ENCODE measurements at regions not wholly inside any gene's neighbourhood (a gene's known extent, or its start where the extent isn't known, plus 50 kb on each side); places are given as distances from the start of the nearest gene placed in this dataset.

DNA sequence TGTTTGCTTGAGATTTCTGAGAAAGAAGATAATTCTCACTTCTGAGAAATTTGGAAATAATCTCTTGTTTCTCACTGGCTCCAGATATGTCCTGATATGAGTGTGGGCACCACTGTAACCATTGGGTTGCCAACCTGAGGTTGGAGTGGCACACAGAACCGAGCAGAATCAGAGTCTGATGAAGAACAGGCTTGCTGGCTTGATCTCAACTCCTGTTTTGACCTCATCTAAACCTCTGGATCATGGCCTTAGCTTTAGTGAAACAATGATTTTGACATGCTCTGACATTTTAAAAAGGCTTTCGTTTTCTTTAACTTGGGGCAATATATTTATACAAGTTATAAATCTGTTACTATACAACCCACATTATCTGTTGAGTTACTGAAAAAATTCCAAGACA is 548.0 kb downstream of the IRS1 start:
- DNase-seq (ENCODE audit: low read depth in 1 of 2, low spot score in 1 of 2) (no peak), FAIRE-seq (no peak), ATAC-seq (no peak)
- H3K4me1 ChIP-seq, result peaks cover 32% of the 10 kb centered on the region
- 61% methylated on average over 2 of the region's 2 CpGs for WGBS (ENCODE audit: missing lambda C conversion rate)
- H3K4me3 ChIP-seq, result no peak overlapping the region
- peak overlapping the region in 1 of 2 experiments; percentile 13; a peak in 2 of 6 replicates for H3K27ac ChIP-seq
- ChIA-PET POLR2A (no interaction called here), CTCF (no interaction called here)
- TF ChIP-seq NPAS2 (CRISPR knock-in tag; IDR thresholded peaks at IDR 0.05; ENCODE audit: borderline replicate concordance) (no peak), HOXB13 (CRISPR knock-in tag; IDR thresholded peaks at IDR 0.05; ENCODE audit: low read depth) (no peak)
- TF ChIP-seq, protein P1, sequence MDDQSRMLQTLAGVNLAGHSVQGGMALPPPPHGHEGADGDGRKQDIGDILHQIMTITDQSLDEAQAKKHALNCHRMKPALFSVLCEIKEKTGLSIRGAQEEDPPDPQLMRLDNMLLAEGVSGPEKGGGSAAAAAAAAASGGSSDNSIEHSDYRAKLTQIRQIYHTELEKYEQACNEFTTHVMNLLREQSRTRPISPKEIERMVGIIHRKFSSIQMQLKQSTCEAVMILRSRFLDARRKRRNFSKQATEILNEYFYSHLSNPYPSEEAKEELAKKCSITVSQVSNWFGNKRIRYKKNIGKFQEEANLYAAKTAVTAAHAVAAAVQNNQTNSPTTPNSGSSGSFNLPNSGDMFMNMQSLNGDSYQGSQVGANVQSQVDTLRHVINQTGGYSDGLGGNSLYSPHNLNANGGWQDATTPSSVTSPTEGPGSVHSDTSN (IDR thresholded peaks at IDR 0.05), result no peak
- H3K4me2 ChIP-seq, result no peak overlapping the region
- H3K9me3 ChIP-seq, result peaks cover 8% of the 10 kb centered on the region; the same call in 1 of the 3 replicates

DNA sequence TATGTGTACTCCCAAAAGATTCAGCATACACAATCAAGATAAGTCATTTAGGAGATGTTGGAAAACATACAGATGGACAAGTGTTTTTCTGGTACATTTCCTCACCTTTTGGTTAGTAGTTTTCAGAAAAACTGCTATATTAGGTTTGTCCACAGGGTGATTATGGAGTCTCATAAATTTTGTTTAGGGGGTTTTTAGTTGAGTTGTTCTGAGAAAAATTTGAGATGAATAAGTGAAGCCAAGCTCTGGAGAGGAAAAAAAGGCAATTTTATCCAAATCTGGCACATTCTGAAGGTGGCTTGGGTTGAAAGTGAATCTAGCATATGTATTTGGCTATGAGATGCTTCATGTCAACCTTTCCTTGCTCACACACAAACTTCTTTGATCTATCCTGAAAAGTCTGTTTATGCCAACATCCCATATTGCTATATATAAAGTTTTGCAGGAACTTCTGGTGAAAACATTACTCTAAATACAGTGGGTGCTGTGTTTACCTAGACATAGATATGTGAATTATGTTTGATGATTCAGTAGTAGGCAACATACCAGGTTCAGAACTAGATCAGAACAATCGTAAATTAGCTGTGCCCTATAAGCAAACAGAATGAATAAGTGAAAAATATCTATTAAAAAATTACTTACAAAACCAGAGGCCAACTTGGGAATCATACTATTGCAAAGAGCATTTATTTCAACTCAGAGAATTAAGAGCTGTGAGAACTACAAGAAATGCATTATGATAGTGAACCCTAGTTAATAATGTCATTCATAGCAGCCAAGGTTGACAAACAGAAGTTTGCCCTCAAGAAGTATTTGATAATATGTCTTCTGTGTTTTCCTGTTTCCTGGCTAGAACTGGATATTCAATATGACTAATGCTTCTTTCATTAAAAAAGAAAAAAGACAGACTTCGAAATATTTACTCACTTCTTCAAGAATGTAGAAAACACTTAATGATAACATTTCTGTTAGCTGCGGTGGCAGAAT is 552.0 kb downstream of the IRS1 start:
- Histone ChIP-seq H3K4me3 (no peak overlapping the region), H3K9me3 (peaks cover 17% of the 10 kb centered on the region; the same call in 2 of the 3 replicates), H3K4me2 (peak overlapping the region; percentile 66), H3K27ac (peak overlapping the region; percentile 70 to 73), H3K4me1 (peaks cover 27% of the 10 kb centered on the region)
- ATAC-seq (peak; percentile 66 to 93), FAIRE-seq (peak; percentile 28), DNase-seq (ENCODE audit: low read depth in 1 of 2, low spot score in 1 of 2) (peak; percentile 18 to 79)
- POLR2A ChIA-PET, result no interaction called here
- TF ChIP-seq MAFK (IDR thresholded peaks at IDR 0.05; ENCODE audit: partially characterized antibody) (no peak), JUN (IDR thresholded peaks at IDR 0.05) (peak; percentile 17 to 82; a peak in 1 of 5 replicates), FOSL2 (IDR thresholded peaks at IDR 0.05) (peak; percentile 48), FOSL2 (CRISPR knock-in tag; IDR thresholded peaks at IDR 0.05) (peak; percentile 83), RAD21 (conservative IDR thresholded peaks at IDR 0.05 in 1 of 2, IDR thresholded peaks at IDR 0.05 in 1 of 2) (peak; percentile 1 to 42; a peak in 2 of 5 replicates), ZSCAN20 (CRISPR knock-in tag; IDR thresholded peaks at IDR 0.05) (no peak), GATA3 (IDR thresholded peaks at IDR 0.05; ENCODE audit: borderline replicate concordance) (peak; percentile 89), JUNB (IDR thresholded peaks at IDR 0.05) (peak; percentile 82), CEBPB (IDR thresholded peaks at IDR 0.05) (peak in 1 of 2 experiments; percentile 53; a peak in 2 of 4 replicates), EHF (CRISPR knock-in tag; IDR thresholded peaks at IDR 0.05) (no peak), EP300 (IDR thresholded peaks at IDR 0.05) (peak; percentile 41 to 42; a peak in 2 of 5 replicates)
- TF ChIP-seq, protein P2, sequence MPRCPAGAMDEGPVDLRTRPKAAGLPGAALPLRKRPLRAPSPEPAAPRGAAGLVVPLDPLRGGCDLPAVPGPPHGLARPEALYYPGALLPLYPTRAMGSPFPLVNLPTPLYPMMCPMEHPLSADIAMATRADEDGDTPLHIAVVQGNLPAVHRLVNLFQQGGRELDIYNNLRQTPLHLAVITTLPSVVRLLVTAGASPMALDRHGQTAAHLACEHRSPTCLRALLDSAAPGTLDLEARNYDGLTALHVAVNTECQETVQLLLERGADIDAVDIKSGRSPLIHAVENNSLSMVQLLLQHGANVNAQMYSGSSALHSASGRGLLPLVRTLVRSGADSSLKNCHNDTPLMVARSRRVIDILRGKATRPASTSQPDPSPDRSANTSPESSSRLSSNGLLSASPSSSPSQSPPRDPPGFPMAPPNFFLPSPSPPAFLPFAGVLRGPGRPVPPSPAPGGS (IDR thresholded peaks at IDR 0.05), result 0 out of 3 replicates have a peak, but pooled peaks have one; percentile 32
- TF ChIP-seq, protein P3, sequence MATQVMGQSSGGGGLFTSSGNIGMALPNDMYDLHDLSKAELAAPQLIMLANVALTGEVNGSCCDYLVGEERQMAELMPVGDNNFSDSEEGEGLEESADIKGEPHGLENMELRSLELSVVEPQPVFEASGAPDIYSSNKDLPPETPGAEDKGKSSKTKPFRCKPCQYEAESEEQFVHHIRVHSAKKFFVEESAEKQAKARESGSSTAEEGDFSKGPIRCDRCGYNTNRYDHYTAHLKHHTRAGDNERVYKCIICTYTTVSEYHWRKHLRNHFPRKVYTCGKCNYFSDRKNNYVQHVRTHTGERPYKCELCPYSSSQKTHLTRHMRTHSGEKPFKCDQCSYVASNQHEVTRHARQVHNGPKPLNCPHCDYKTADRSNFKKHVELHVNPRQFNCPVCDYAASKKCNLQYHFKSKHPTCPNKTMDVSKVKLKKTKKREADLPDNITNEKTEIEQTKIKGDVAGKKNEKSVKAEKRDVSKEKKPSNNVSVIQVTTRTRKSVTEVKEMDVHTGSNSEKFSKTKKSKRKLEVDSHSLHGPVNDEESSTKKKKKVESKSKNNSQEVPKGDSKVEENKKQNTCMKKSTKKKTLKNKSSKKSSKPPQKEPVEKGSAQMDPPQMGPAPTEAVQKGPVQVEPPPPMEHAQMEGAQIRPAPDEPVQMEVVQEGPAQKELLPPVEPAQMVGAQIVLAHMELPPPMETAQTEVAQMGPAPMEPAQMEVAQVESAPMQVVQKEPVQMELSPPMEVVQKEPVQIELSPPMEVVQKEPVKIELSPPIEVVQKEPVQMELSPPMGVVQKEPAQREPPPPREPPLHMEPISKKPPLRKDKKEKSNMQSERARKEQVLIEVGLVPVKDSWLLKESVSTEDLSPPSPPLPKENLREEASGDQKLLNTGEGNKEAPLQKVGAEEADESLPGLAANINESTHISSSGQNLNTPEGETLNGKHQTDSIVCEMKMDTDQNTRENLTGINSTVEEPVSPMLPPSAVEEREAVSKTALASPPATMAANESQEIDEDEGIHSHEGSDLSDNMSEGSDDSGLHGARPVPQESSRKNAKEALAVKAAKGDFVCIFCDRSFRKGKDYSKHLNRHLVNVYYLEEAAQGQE (IDR thresholded peaks at IDR 0.05), result no peak
- TF ChIP-seq, protein P4, sequence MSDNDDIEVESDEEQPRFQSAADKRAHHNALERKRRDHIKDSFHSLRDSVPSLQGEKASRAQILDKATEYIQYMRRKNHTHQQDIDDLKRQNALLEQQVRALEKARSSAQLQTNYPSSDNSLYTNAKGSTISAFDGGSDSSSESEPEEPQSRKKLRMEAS (IDR thresholded peaks at IDR 0.05), result peak; percentile 34; the same call in 1 of the 2 replicates
- CTCF ChIA-PET, result interaction anchor here (0.6 kb wide), 1 partner anchor 740 kb away, joined by 3 read pairs; no protein-coding TSS in a partner anchor
- under 1% methylated on average over 3 of the region's 3 CpGs for WGBS (ENCODE audit: missing lambda C conversion rate)

Measured in A549 (cell line).